Suprapubic skin (tissue), 4 donors: ENCODE measurements at regions not wholly inside any gene's neighbourhood (a gene's known extent, or its start where the extent isn't known, plus 50 kb on each side); places are given as distances from the start of the nearest gene placed in this dataset.

ENCODE experiments used
- DNase-seq, 2 donors: peaks; one replicate each; pipeline ENCODE4 v3.0.0-alpha.2; 2019; ENCODE audit warnings: low spot score in 2 of 2
- H3K27ac ChIP-seq: fragments of 200-600 bp; sonication (generic); one replicate; pipeline ENCODE4 v1.5.1; 2019
- H3K27me3 ChIP-seq: fragments of 200-600 bp; sonication (generic); one replicate; pipeline ENCODE4 v1.5.1; 2019
- H3K36me3 ChIP-seq: fragments of 200-600 bp; sonication (generic); one replicate; pipeline ENCODE4 v1.5.1; 2019
- H3K4me1 ChIP-seq: fragments of 200-600 bp; sonication (generic); one replicate; pipeline ENCODE4 v1.5.1; 2019
- H3K4me3 ChIP-seq: fragments of 200-600 bp; sonication (generic); one replicate; pipeline ENCODE4 v1.5.1; 2019; ENCODE audit warnings: mild to moderate bottlenecking
- H3K9me3 ChIP-seq: fragments of 200-600 bp; sonication (generic); one replicate; pipeline ENCODE4 v1.5.1; 2019
- EP300 ChIP-seq: sonication (generic); formaldehyde crosslinking; IDR thresholded peaks from one replicate; pipeline ENCODE4 v1.6.1; 2017; ENCODE audit warnings: antibody characterized with exemption
- POLR2A ChIP-seq, 2 donors: fragments of 450-650 bp; IDR thresholded peaks; one replicate each; pipeline ENCODE4 v1.6.1; 2017; ENCODE audit warnings: antibody characterized with exemption in 2 of 2, mild to moderate bottlenecking in 2 of 2, moderate library complexity in 2 of 2
- POLR2AphosphoS5 ChIP-seq, 3 donors: sonication (generic); formaldehyde crosslinking; IDR thresholded peaks; one replicate each; pipeline ENCODE4 v1.6.1; 2017; ENCODE audit warnings: antibody characterized with exemption in 3 of 3
- WGBS: methylation state at CpG from one replicate; pipeline ENCODE4 v1.1.5; 2018; 5-methylcytosine and 5-hydroxymethylcytosine counted together
- TF ChIP-seq, protein P1 (sequence below), 2 donors: fragments of 200-600 bp in 1 of 2; fragments of 450-650 bp in 1 of 2; sonication (generic) in 1 of 2; IDR thresholded peaks; one replicate each; pipeline ENCODE4 v1.5.1; 2016 to 2019; ENCODE audit warnings: antibody characterized with exemption in 2 of 2, mild to moderate bottlenecking in 1 of 2, moderate library complexity in 1 of 2

- no peaks in the 10 kb centered on the region for H3K4me1 ChIP-seq
- no peak for DNase-seq
- H3K27ac ChIP-seq: no peak overlapping the region
- no peaks in the 10 kb centered on the region for H3K27me3 ChIP-seq
- no peaks in the 10 kb centered on the region for H3K9me3 ChIP-seq
- H3K36me3 ChIP-seq: no peaks in the 10 kb centered on the region
- TF ChIP-seq POLR2A (IDR thresholded peaks at IDR 0.05) (no peak), POLR2AphosphoS5 (IDR thresholded peaks at IDR 0.05) (no peak), EP300 (no peak)
- TF ChIP-seq, protein P1, sequence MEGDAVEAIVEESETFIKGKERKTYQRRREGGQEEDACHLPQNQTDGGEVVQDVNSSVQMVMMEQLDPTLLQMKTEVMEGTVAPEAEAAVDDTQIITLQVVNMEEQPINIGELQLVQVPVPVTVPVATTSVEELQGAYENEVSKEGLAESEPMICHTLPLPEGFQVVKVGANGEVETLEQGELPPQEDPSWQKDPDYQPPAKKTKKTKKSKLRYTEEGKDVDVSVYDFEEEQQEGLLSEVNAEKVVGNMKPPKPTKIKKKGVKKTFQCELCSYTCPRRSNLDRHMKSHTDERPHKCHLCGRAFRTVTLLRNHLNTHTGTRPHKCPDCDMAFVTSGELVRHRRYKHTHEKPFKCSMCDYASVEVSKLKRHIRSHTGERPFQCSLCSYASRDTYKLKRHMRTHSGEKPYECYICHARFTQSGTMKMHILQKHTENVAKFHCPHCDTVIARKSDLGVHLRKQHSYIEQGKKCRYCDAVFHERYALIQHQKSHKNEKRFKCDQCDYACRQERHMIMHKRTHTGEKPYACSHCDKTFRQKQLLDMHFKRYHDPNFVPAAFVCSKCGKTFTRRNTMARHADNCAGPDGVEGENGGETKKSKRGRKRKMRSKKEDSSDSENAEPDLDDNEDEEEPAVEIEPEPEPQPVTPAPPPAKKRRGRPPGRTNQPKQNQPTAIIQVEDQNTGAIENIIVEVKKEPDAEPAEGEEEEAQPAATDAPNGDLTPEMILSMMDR (IDR thresholded peaks at IDR 0.05): no peak
- WGBS: 70% methylated on average over 3 of the region's 3 CpGs
- no peak overlapping the region for H3K4me3 ChIP-seq
These were observed 571.0 kb downstream of the TSN start for GRCh38 chr2:122326471-122326870.

DNA sequence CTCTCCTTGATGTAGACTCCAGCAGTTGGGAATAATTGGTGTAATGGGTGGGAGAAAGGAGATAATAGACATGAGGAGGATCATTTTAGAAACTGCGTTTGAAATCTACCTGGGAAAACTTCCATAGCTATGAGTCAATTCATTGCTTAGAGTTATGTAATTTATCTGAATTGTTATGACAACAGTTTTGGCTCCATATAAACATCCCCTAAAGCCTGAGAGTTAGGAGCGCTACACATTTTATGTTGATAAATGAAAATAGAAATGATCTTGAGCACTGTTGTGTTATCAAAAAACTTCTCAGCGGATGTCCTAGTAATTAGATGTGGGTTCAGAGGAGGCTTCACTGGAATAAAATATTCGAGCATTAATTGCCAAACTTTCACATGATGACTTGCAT is 573.4 kb downstream of the TSN start:
- no peaks in the 10 kb centered on the region for H3K9me3 ChIP-seq
- no peaks in the 10 kb centered on the region for H3K27me3 ChIP-seq
- no peaks in the 10 kb centered on the region for H3K4me1 ChIP-seq
- no peak overlapping the region for H3K27ac ChIP-seq
- DNase-seq: no peak
- 39% methylated on average over 4 of the region's 4 CpGs for WGBS
- TF ChIP-seq POLR2A (IDR thresholded peaks at IDR 0.05) (no peak), EP300 (no peak), POLR2AphosphoS5 (IDR thresholded peaks at IDR 0.05) (no peak)
- TF ChIP-seq, protein P1 (IDR thresholded peaks at IDR 0.05): no peak
- H3K36me3 ChIP-seq: no peaks in the 10 kb centered on the region
- no peak overlapping the region for H3K4me3 ChIP-seq

DNA sequence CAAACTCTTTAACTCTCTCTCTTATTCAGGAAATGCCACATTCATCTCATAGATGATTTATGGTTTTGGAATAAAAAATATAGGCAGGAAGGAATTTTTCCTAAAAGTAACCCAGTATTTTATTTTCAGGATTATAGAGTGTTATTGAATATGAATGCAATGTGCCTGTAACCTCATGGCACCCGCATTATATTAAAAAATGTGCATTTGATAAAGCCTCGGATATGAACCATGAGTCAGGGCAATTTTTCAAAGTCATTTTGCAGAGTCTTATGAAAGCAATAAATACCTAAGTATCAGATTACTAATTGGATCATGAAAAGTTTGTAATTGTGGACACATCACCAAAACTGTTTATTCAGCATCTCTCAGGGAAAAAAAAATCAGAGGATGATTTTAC is 573.8 kb downstream of the TSN start:
- Histone ChIP-seq H3K27me3 (no peaks in the 10 kb centered on the region), H3K9me3 (no peaks in the 10 kb centered on the region), H3K36me3 (no peaks in the 10 kb centered on the region), H3K4me3 (no peak overlapping the region), H3K4me1 (no peaks in the 10 kb centered on the region), H3K27ac (no peak overlapping the region)
- TF ChIP-seq POLR2AphosphoS5 (IDR thresholded peaks at IDR 0.05): no peak
- TF ChIP-seq EP300: no peak
- no peak for TF ChIP-seq POLR2A (IDR thresholded peaks at IDR 0.05)
- TF ChIP-seq, protein P1 (IDR thresholded peaks at IDR 0.05): no peak
- WGBS: 41% methylated on average over 2 of the region's 2 CpGs
- DNase-seq: no peak

- TF ChIP-seq POLR2AphosphoS5 (IDR thresholded peaks at IDR 0.05): no peak
- TF ChIP-seq EP300: no peak
- TF ChIP-seq, protein P1 (IDR thresholded peaks at IDR 0.05): no peak
- no peak for TF ChIP-seq POLR2A (IDR thresholded peaks at IDR 0.05)
- Histone ChIP-seq H3K27ac (no peak overlapping the region), H3K36me3 (no peaks in the 10 kb centered on the region), H3K4me1 (no peaks in the 10 kb centered on the region), H3K9me3 (no peaks in the 10 kb centered on the region), H3K27me3 (no peaks in the 10 kb centered on the region), H3K4me3 (no peak overlapping the region)
- DNase-seq: no peak
- 89% methylated on average over 2 of the region's 2 CpGs for WGBS
These were observed 578.5 kb downstream of the TSN start for GRCh38 chr2:122333932-122334331.

GRCh38 chr2:122338000-122338399 is 582.5 kb downstream of the TSN start:
- TF ChIP-seq EP300 (no peak), POLR2A (IDR thresholded peaks at IDR 0.05) (no peak), POLR2AphosphoS5 (IDR thresholded peaks at IDR 0.05) (no peak)
- TF ChIP-seq, protein P1 (IDR thresholded peaks at IDR 0.05): no peak
- 44% methylated on average over 5 of the region's 5 CpGs for WGBS
- Histone ChIP-seq H3K27me3 (no peaks in the 10 kb centered on the region), H3K27ac (no peak overlapping the region), H3K9me3 (no peaks in the 10 kb centered on the region), H3K4me3 (no peak overlapping the region), H3K4me1 (no peaks in the 10 kb centered on the region), H3K36me3 (no peaks in the 10 kb centered on the region)
- DNase-seq: no peak
